HG03457 (cell line): ENCODE measurements at regions not wholly inside any gene's neighbourhood (a gene's known extent, or its start where the extent isn't known, plus 50 kb on each side); places are given as distances from the start of the nearest gene placed in this dataset.

Source experiments
- ATAC-seq: cut with Tn5 transposase; IDR thresholded peaks from one replicate; pipeline ENCODE4 v1.9.1; 2021; ENCODE audit warnings: moderate number of reproducible peaks; ENCODE audit not compliant: unreplicated experiment

- ATAC-seq, result no peak
These were observed 193.9 kb downstream of the ICE1 start for GRCh38 chr5:5616247-5616895.

- no peak for ATAC-seq
These were observed 193.1 kb downstream of the ICE1 start for GRCh38 chr5:5615569-5615968.

GRCh38 chr5:5613261-5613990 is 190.9 kb downstream of the ICE1 start:
- ATAC-seq, result no peak

- no peak for ATAC-seq
These were observed 189.6 kb downstream of the ICE1 start for GRCh38 chr5:5612096-5612495.

GRCh38 chr5:5609935-5610334 is 187.5 kb downstream of the ICE1 start:
- no peak for ATAC-seq

GRCh38 chr5:5605170-5605764 is 182.8 kb downstream of the ICE1 start:
- ATAC-seq, result no peak

GRCh38 chr5:5602554-5602953 is 180.1 kb downstream of the ICE1 start:
- ATAC-seq, result no peak

- ATAC-seq, result no peak
These were observed 176.2 kb downstream of the ICE1 start for GRCh38 chr5:5598547-5599113.

GRCh38 chr5:5593391-5593790 is 170.9 kb downstream of the ICE1 start:
- ATAC-seq, result no peak

GRCh38 chr5:5592541-5592940 is 170.1 kb downstream of the ICE1 start:
- no peak for ATAC-seq

- ATAC-seq, result no peak
These were observed 169.1 kb downstream of the ICE1 start for GRCh38 chr5:5591567-5591966.

GRCh38 chr5:5589857-5590256 is 167.4 kb downstream of the ICE1 start:
- no peak for ATAC-seq

- ATAC-seq, result no peak
These were observed 166.7 kb downstream of the ICE1 start for GRCh38 chr5:5588887-5589826.

- no peak for ATAC-seq
These were observed 165.9 kb downstream of the ICE1 start for GRCh38 chr5:5588386-5588785.

- ATAC-seq, result no peak
These were observed 165.0 kb downstream of the ICE1 start for GRCh38 chr5:5587474-5587873.

GRCh38 chr5:5586721-5587120 is 164.2 kb downstream of the ICE1 start:
- no peak for ATAC-seq

- no peak for ATAC-seq
These were observed 163.4 kb downstream of the ICE1 start for GRCh38 chr5:5585751-5586341.

GRCh38 chr5:5584751-5585150 is 162.3 kb downstream of the ICE1 start:
- no peak for ATAC-seq

GRCh38 chr5:5584236-5584745 is 161.8 kb downstream of the ICE1 start:
- ATAC-seq, result no peak

GRCh38 chr5:5583832-5584231 is 161.4 kb downstream of the ICE1 start:
- ATAC-seq, result no peak
